ENCODE measurements at regions not wholly inside any gene's neighbourhood (a gene's known extent, or its start where the extent isn't known, plus 50 kb on each side); places are given as distances from the start of the nearest gene placed in this dataset.

GRCh38 chr13:36553491-36553890 lies 120.3 kb upstream of the SERTM1 start:
- ChIA-PET POLR2A (ENCODE audit: low non-redundant PET) (interaction anchor here (0.5 kb wide), 1 partner anchor 537 kb away, joined by 3 read pairs; no protein-coding TSS in a partner anchor), CTCF (no interaction called here)
- H3K9me3 ChIP-seq (ENCODE audit: low read depth, low read length, poor library complexity, severe bottlenecking), result peaks cover 5% of the 10 kb centered on the region
- DNase-seq (ENCODE audit: low spot score), result no peak
- H3K36me3 ChIP-seq (ENCODE audit: insufficient read depth, low read length, poor library complexity, severe bottlenecking), result no peaks in the 10 kb centered on the region
- peaks cover 39% of the 10 kb centered on the region for H3K4me1 ChIP-seq (ENCODE audit: insufficient read depth, low read length, poor library complexity, severe bottlenecking)
- TF ChIP-seq, protein P1, sequence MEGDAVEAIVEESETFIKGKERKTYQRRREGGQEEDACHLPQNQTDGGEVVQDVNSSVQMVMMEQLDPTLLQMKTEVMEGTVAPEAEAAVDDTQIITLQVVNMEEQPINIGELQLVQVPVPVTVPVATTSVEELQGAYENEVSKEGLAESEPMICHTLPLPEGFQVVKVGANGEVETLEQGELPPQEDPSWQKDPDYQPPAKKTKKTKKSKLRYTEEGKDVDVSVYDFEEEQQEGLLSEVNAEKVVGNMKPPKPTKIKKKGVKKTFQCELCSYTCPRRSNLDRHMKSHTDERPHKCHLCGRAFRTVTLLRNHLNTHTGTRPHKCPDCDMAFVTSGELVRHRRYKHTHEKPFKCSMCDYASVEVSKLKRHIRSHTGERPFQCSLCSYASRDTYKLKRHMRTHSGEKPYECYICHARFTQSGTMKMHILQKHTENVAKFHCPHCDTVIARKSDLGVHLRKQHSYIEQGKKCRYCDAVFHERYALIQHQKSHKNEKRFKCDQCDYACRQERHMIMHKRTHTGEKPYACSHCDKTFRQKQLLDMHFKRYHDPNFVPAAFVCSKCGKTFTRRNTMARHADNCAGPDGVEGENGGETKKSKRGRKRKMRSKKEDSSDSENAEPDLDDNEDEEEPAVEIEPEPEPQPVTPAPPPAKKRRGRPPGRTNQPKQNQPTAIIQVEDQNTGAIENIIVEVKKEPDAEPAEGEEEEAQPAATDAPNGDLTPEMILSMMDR (conservative IDR thresholded peaks at IDR 0.05; ENCODE audit: low read depth, low read length), result no peak
- no peak for TF ChIP-seq EZH2 (IDR thresholded peaks at IDR 0.05; ENCODE audit: borderline replicate concordance, low read depth, low read length, poor library complexity, severe bottlenecking)
- H3K4me3 ChIP-seq (ENCODE audit: low read depth, low read length, poor library complexity, severe bottlenecking), result no peak overlapping the region
- intact Hi-C loops (cut with micrococcal nuclease; ENCODE audit: unreplicated experiment), result no loop called here
- H3K27me3 ChIP-seq (replicated peaks; ENCODE audit: insufficient read depth, low read depth, low read length, poor library complexity), result no peaks in the 10 kb centered on the region
- BruUV-seq (replicated peaks), result no TSS peak
- peak overlapping the region; percentile 96 for H3K27ac ChIP-seq (ENCODE audit: low read depth, low read length, poor library complexity, severe bottlenecking)

- no TSS peak for BruUV-seq (replicated peaks)
- CTCF ChIA-PET, result no interaction called here
- intact Hi-C loops (cut with micrococcal nuclease; ENCODE audit: unreplicated experiment), result loop anchor here (5.0 kb wide), 1 partner anchor 73 kb away; no protein-coding TSS in a partner anchor
Measured at GRCh38 chr13:36555151-36555986, 118.5 kb upstream of the SERTM1 start.

GRCh38 chr13:36559375-36559774 lies 114.4 kb upstream of the SERTM1 start:
- H3K9me3 ChIP-seq (ENCODE audit: low read depth, low read length, poor library complexity, severe bottlenecking), result peaks cover 5% of the 10 kb centered on the region
- H3K36me3 ChIP-seq (ENCODE audit: insufficient read depth, low read length, poor library complexity, severe bottlenecking), result no peaks in the 10 kb centered on the region
- ChIA-PET CTCF (no interaction called here), POLR2A (ENCODE audit: low non-redundant PET) (no interaction called here)
- H3K27ac ChIP-seq (ENCODE audit: low read depth, low read length, poor library complexity, severe bottlenecking), result no peak overlapping the region
- H3K4me3 ChIP-seq (ENCODE audit: low read depth, low read length, poor library complexity, severe bottlenecking), result no peak overlapping the region
- no peak for DNase-seq (ENCODE audit: low spot score)
- H3K27me3 ChIP-seq (replicated peaks; ENCODE audit: insufficient read depth, low read depth, low read length, poor library complexity), result no peaks in the 10 kb centered on the region
- intact Hi-C loops (cut with micrococcal nuclease; ENCODE audit: unreplicated experiment), result loop anchor here (5.0 kb wide), 1 partner anchor 77 kb away; no protein-coding TSS in a partner anchor
- peaks cover 37% of the 10 kb centered on the region for H3K4me1 ChIP-seq (ENCODE audit: insufficient read depth, low read length, poor library complexity, severe bottlenecking)
- BruUV-seq (replicated peaks), result no TSS peak
- no peak for TF ChIP-seq EZH2 (IDR thresholded peaks at IDR 0.05; ENCODE audit: borderline replicate concordance, low read depth, low read length, poor library complexity, severe bottlenecking)
- TF ChIP-seq, protein P1 (conservative IDR thresholded peaks at IDR 0.05; ENCODE audit: low read depth, low read length), result no peak

More at GRCh38 chr13:36555151-36555986, 118.5 kb upstream of the SERTM1 start:
- H3K4me1 ChIP-seq (ENCODE audit: insufficient read depth, low read length, poor library complexity, severe bottlenecking), result peaks cover 36% of the 10 kb centered on the region
- no peaks in the 10 kb centered on the region for H3K27me3 ChIP-seq (replicated peaks; ENCODE audit: insufficient read depth, low read depth, low read length, poor library complexity)
- POLR2A ChIA-PET (ENCODE audit: low non-redundant PET), result no interaction called here
- H3K4me3 ChIP-seq (ENCODE audit: low read depth, low read length, poor library complexity, severe bottlenecking), result no peak overlapping the region
- H3K36me3 ChIP-seq (ENCODE audit: insufficient read depth, low read length, poor library complexity, severe bottlenecking), result no peaks in the 10 kb centered on the region
- H3K9me3 ChIP-seq (ENCODE audit: low read depth, low read length, poor library complexity, severe bottlenecking), result peaks cover 5% of the 10 kb centered on the region
- peak overlapping the region; percentile 96 for H3K27ac ChIP-seq (ENCODE audit: low read depth, low read length, poor library complexity, severe bottlenecking)
- TF ChIP-seq, protein P1 (conservative IDR thresholded peaks at IDR 0.05; ENCODE audit: low read depth, low read length), result no peak
- no peak for TF ChIP-seq EZH2 (IDR thresholded peaks at IDR 0.05; ENCODE audit: borderline replicate concordance, low read depth, low read length, poor library complexity, severe bottlenecking)
- peak; percentile 89 for DNase-seq (ENCODE audit: low spot score)
